ENCODE measurements at regions not wholly inside any gene's neighbourhood (a gene's known extent, or its start where the extent isn't known, plus 50 kb on each side); places are given as distances from the start of the nearest gene placed in this dataset.

GRCh38 chr1:58200437-58200836 lies 346.1 kb downstream of the OMA1 start:
- no peak for DNase-seq
- no peaks in the 10 kb centered on the region for H3K9me3 ChIP-seq
- intact Hi-C loops (cut with DNase I): no loop called here
- no peak overlapping the region for H3K4me3 ChIP-seq
- H3K4me1 ChIP-seq: no peaks in the 10 kb centered on the region
- H3K27ac ChIP-seq: no peak overlapping the region
- no peaks in the 10 kb centered on the region for H3K27me3 ChIP-seq (ENCODE audit: low read depth)
- no peaks in the 10 kb centered on the region for H3K36me3 ChIP-seq
- ATAC-seq: no peak
- no peak for TF ChIP-seq CTCF (IDR thresholded peaks at IDR 0.05)

- DNase-seq (no peak), ATAC-seq (no peak)
- Histone ChIP-seq H3K27me3 (ENCODE audit: low read depth) (no peaks in the 10 kb centered on the region), H3K36me3 (no peaks in the 10 kb centered on the region), H3K27ac (no peak overlapping the region), H3K4me1 (no peaks in the 10 kb centered on the region), H3K4me3 (no peak overlapping the region), H3K9me3 (no peaks in the 10 kb centered on the region)
- intact Hi-C loops (cut with DNase I): no loop called here
- no peak for TF ChIP-seq CTCF (IDR thresholded peaks at IDR 0.05)
Observed at GRCh38 chr1:58197811-58198210, 348.7 kb downstream of the OMA1 start.

- Histone ChIP-seq H3K36me3 (no peaks in the 10 kb centered on the region), H3K4me1 (no peaks in the 10 kb centered on the region), H3K9me3 (no peaks in the 10 kb centered on the region), H3K27ac (no peak overlapping the region), H3K27me3 (ENCODE audit: low read depth) (no peaks in the 10 kb centered on the region), H3K4me3 (no peak overlapping the region)
- ATAC-seq: no peak
- no peak for DNase-seq
- no peak for TF ChIP-seq CTCF (IDR thresholded peaks at IDR 0.05)
- intact Hi-C loops (cut with DNase I): no loop called here
Observed at GRCh38 chr1:58190267-58190988, 356.1 kb downstream of the OMA1 start.

GRCh38 chr1:58189453-58189852 lies 357.1 kb downstream of the OMA1 start:
- Histone ChIP-seq H3K4me1 (no peaks in the 10 kb centered on the region), H3K27ac (no peak overlapping the region), H3K4me3 (no peak overlapping the region), H3K27me3 (ENCODE audit: low read depth) (no peaks in the 10 kb centered on the region), H3K36me3 (no peaks in the 10 kb centered on the region), H3K9me3 (no peaks in the 10 kb centered on the region)
- no peak for TF ChIP-seq CTCF (IDR thresholded peaks at IDR 0.05)
- intact Hi-C loops (cut with DNase I): no loop called here
- ATAC-seq: no peak
- no peak for DNase-seq

GRCh38 chr1:58183286-58183685 lies 363.2 kb downstream of the OMA1 start:
- H3K4me3 ChIP-seq: no peak overlapping the region
- ATAC-seq: no peak
- intact Hi-C loops (cut with DNase I): no loop called here

More at GRCh38 chr1:58183286-58183685, 363.2 kb downstream of the OMA1 start:
- H3K9me3 ChIP-seq: peaks cover 6% of the 10 kb centered on the region
- no peaks in the 10 kb centered on the region for H3K36me3 ChIP-seq
- no peaks in the 10 kb centered on the region for H3K27me3 ChIP-seq (ENCODE audit: low read depth)
- DNase-seq: no peak
- no peak for TF ChIP-seq CTCF (IDR thresholded peaks at IDR 0.05)
- no peak overlapping the region for H3K27ac ChIP-seq
- H3K4me1 ChIP-seq: no peaks in the 10 kb centered on the region
